ENCODE measurements at regions not wholly inside any gene's neighbourhood (a gene's known extent, or its start where the extent isn't known, plus 50 kb on each side); places are given as distances from the start of the nearest gene placed in this dataset.
"Not testable (repeated sequence)": the region's sequence is repeated elsewhere in the genome, so short reads cannot be mapped to it uniquely, and the experiment has no call there.

GRCh38 chr12:17348311-17348710 lies 741.7 kb downstream of the RERGL start:
- DNase-seq: no peak

- DNase-seq: no peak
Measured at GRCh38 chr12:17344649-17345048, 738.7 kb upstream of the LMO3 start.

GRCh38 chr12:17342381-17342961 lies 736.5 kb upstream of the LMO3 start:
- peak; percentile 24 for DNase-seq

GRCh38 chr12:17335487-17335886 lies 729.5 kb upstream of the LMO3 start:
- DNase-seq: no peak

GRCh38 chr12:17334784-17335183 lies 728.8 kb upstream of the LMO3 start:
- no peak for DNase-seq

- no peak for DNase-seq
Measured at GRCh38 chr12:17333287-17333686, 727.3 kb upstream of the LMO3 start.

GRCh38 chr12:17326649-17327048 lies 720.7 kb upstream of the LMO3 start:
- no peak for DNase-seq

- no peak for DNase-seq
Measured at GRCh38 chr12:17322090-17322489, 716.1 kb upstream of the LMO3 start.

GRCh38 chr12:17304503-17305347 lies 698.8 kb upstream of the LMO3 start:
- peak; percentile 88 for DNase-seq

- DNase-seq: no peak
Measured at GRCh38 chr12:17302001-17302400, 696.0 kb upstream of the LMO3 start.

- no peak for DNase-seq
Measured at GRCh38 chr12:17301544-17301943, 695.6 kb upstream of the LMO3 start.

GRCh38 chr12:17296882-17297281 lies 690.9 kb upstream of the LMO3 start:
- DNase-seq: peak; percentile 96

GRCh38 chr12:17286874-17287273 lies 680.9 kb upstream of the LMO3 start:
- no peak for DNase-seq

GRCh38 chr12:17284873-17285272 lies 678.9 kb upstream of the LMO3 start:
- no peak for DNase-seq

- no peak for DNase-seq
Measured at GRCh38 chr12:17283563-17283962, 677.6 kb upstream of the LMO3 start.

- not testable (repeated sequence) for DNase-seq
Measured at GRCh38 chr12:17282169-17282568, 676.2 kb upstream of the LMO3 start.

GRCh38 chr12:17278946-17279345 lies 673.0 kb upstream of the LMO3 start:
- peak; percentile 47 for DNase-seq

GRCh38 chr12:17276196-17276595 lies 670.2 kb upstream of the LMO3 start:
- DNase-seq: no peak

GRCh38 chr12:17266856-17267255 lies 660.9 kb upstream of the LMO3 start:
- no peak for DNase-seq

- DNase-seq: no peak
Measured at GRCh38 chr12:17264603-17265002, 658.6 kb upstream of the LMO3 start.

GRCh38 chr12:17239874-17240273 lies 633.9 kb upstream of the LMO3 start:
- no peak for DNase-seq

- no peak for DNase-seq
Measured at GRCh38 chr12:17235996-17236395, 630.0 kb upstream of the LMO3 start.

GRCh38 chr12:17215759-17216570 lies 610.0 kb upstream of the LMO3 start:
- peak; percentile 77 for DNase-seq

- DNase-seq: no peak
Measured at GRCh38 chr12:17214929-17215328, 609.0 kb upstream of the LMO3 start.
